Dedifferentiated amniotic fluid mesenchymal stem cell (primary cell): ENCODE measurements at regions not wholly inside any gene's neighbourhood (a gene's known extent, or its start where the extent isn't known, plus 50 kb on each side); places are given as distances from the start of the nearest gene placed in this dataset.
A peak's percentile ranks its signal among the peaks of the same experiment; 100 is the strongest.

Source experiments
- DNase-seq: peaks from one replicate; pipeline ENCODE4 v3.0.0-alpha.2; 2016; ENCODE audit errors: extremely low spot score

- peak; percentile 13 for DNase-seq
Observed at GRCh38 chr6:33950891-33951889, 147.4 kb upstream of the MLN start.

- DNase-seq = peak; percentile 4
Observed at GRCh38 chr6:33950472-33950881, 146.7 kb upstream of the MLN start.

- DNase-seq = peak; percentile 8
Observed at GRCh38 chr6:33949877-33950435, 146.2 kb upstream of the MLN start.

- DNase-seq = no peak
Observed at GRCh38 chr6:33949111-33949510, 145.3 kb upstream of the MLN start.

GRCh38 chr6:33947916-33948594, 144.3 kb upstream of the MLN start:
- no peak for DNase-seq

GRCh38 chr6:33947047-33947446, 143.2 kb upstream of the MLN start:
- DNase-seq = no peak

- no peak for DNase-seq
Observed at GRCh38 chr6:33945931-33946330, 142.1 kb upstream of the MLN start.

GRCh38 chr6:33944686-33945411, 141.0 kb upstream of the MLN start:
- DNase-seq = no peak

GRCh38 chr6:33936886-33937285, 133.1 kb upstream of the MLN start:
- no peak for DNase-seq

- no peak for DNase-seq
Observed at GRCh38 chr6:33935439-33936080, 131.8 kb upstream of the MLN start.

- no peak for DNase-seq
Observed at GRCh38 chr6:33934731-33935270, 131.0 kb upstream of the MLN start.

GRCh38 chr6:33933101-33933500, 129.3 kb upstream of the MLN start:
- DNase-seq = no peak

- no peak for DNase-seq
Observed at GRCh38 chr6:33931799-33932198, 128.0 kb upstream of the MLN start.

GRCh38 chr6:33929575-33930288, 125.9 kb upstream of the MLN start:
- DNase-seq = no peak

GRCh38 chr6:33927616-33928015, 123.8 kb upstream of the MLN start:
- DNase-seq = no peak

GRCh38 chr6:33927112-33927511, 123.3 kb upstream of the MLN start:
- no peak for DNase-seq

- DNase-seq = no peak
Observed at GRCh38 chr6:33926451-33926850, 122.6 kb upstream of the MLN start.

GRCh38 chr6:33925936-33926335, 122.1 kb upstream of the MLN start:
- DNase-seq = no peak

GRCh38 chr6:33925210-33925609, 121.4 kb upstream of the MLN start:
- no peak for DNase-seq

- no peak for DNase-seq
Observed at GRCh38 chr6:33924681-33925080, 120.9 kb upstream of the MLN start.
